GM21423 (cell line): ENCODE measurements at regions not wholly inside any gene's neighbourhood (a gene's known extent, or its start where the extent isn't known, plus 50 kb on each side); places are given as distances from the start of the nearest gene placed in this dataset.
"Not testable (repeated sequence)": the region's sequence is repeated elsewhere in the genome, so short reads cannot be mapped to it uniquely, and the experiment has no call there.

Source experiments
- ATAC-seq: cut with Tn5 transposase; IDR thresholded peaks from one replicate; pipeline ENCODE4 v1.9.1; 2021; ENCODE audit warnings: mild to moderate bottlenecking, moderate library complexity; ENCODE audit not compliant: unreplicated experiment

DNA sequence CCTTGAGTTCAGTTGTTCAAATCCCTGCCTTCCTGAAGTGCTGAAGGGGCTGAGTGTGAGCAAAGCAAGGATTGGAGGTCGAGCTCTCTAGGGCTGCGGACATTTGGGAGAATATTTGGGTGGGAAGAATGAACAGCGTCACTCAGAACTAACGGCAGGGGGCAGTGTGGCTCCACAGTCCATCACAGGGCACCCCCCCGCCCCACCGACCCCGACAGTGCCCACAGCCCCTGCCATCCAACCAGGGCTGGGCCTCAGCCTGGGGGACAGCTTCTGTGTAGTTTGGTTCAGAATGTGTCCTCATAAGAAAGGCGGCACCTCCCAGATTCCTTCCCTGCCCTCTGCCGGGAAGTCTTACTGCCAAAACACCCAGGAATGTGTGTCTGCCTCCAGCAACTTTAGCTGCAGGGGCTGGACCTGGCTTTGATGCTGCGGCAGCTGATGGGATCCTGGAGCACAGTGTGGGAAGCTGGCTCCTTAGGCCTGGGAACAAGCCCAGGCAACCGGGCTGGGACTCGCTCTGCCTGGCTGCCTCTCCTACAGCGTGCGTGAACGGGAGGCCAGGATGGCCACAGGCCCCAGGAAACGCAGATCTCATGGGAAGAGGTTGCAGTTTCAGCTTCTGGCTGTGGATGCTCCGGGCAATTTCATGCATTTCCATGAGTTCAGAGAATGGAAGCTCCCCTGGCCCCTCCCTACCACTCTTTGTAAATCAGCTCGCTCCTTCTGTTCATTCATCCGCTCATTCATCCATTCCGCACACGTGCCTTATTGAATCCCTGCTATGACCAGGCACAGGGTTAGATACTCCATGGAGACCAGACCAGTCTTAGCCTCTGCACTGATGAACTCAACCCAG is 104.9 kb upstream of the TMPRSS2 start:
- no peak for ATAC-seq

DNA sequence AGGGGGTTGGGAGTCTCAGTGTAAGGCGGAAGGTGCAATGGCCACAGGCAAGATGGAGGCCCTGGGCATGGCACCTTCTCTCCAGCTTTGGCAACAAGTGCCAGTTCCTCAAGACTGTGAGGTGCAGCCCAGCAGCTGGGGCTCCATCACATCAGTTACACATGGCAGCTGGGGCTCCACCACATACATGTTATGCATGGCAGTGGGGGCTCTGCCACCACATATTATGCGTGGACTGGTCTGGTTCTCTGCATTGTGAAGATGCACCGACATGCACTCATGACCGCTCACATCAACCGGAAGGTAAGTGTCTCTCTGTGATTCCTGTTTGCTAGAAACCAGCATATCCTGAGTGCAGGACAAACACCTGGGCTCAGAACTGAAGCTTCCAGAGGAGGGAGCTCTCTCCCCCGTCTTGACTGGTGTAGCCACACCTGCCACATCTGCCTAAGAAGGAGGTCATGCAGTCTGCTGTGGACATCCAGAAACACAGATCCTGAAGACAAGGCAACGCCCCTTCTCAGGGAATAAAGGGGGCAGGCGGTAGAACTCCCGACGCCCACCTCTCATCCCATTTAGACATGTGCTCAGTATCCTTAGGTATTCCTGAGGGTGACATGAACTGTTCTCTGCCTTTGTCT is 104.1 kb upstream of the TMPRSS2 start:
- ATAC-seq = no peak

- no peak for ATAC-seq
Measured at GRCh38 chr21:41611441-41611840, 103.5 kb upstream of the TMPRSS2 start.

DNA sequence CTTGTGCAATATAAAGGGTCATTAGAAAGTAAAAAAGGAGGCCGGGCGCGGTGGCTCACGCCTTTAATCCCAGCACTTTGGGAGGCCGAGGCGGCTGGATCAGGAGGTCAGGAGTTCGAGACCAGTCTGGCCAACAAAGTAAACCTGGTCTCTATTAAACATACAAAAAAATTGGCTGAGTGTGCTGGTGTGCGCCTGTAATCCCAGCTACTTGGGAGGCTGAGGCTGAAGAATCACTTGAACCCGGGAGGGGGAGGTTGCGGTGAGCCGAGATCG is 102.8 kb upstream of the TMPRSS2 start:
- ATAC-seq = not testable (repeated sequence)

DNA sequence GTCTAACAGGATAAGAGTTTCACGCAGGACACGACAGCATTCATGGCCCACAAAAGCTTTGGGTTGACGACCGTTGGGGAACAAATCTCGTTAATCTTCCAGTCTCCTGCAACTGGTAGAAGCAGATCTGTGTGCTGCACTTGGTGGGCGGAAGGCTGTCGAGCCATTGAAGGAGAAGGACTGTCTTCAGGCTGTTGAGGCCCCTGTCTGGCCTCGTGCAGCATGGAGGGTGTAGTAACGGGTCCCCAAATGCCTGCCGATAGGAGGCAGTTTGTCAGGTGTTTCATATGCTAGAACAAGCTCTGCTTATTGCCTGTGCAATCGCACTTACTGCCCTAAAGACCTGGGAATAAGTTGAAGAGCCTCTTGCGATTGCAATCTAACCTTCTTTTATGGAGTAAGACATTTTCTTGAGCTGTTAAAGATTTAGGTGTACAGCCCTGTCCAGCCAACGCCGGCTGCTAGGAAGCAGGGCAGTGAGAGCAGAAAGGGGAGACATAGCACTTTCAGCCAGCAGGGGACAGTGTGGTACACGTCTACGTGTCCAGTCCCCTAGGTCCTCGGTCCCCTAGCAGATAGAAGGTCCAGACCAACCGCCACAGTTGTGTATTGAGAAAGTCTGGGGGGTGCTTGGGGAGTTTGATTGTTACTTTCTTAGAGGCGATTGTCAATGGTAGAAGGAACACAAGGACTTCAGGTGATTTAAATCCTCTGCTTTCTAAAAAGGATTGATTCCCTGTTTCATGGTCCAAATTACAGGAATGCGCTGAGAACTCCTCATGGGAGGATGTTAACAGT is 102.3 kb upstream of the TMPRSS2 start:
- no peak for ATAC-seq

DNA sequence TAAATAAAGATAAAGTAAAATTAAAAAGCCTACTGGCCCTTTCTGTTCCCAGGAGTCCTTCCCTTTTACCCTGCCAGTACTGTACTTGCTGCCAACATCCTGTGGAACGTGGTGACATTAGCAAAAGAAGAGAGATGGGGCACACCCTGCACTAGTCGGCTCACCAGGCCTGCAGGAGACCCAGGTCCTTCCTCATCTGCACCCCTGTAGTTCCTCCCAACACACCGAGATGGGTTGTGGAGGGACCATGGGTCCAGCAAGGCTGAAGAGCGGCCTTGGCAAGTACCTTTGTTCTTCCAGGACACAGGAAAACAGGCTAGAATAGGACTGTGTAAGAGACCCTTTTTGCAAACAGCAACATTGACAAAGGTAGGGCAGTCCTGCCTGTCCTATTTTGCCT is 98.7 kb upstream of the TMPRSS2 start:
- no peak for ATAC-seq

- ATAC-seq = no peak
Measured at GRCh38 chr21:41605934-41606285, 98.0 kb upstream of the TMPRSS2 start.

- ATAC-seq = no peak
Measured at GRCh38 chr21:41605178-41605933, 97.4 kb upstream of the TMPRSS2 start.

DNA sequence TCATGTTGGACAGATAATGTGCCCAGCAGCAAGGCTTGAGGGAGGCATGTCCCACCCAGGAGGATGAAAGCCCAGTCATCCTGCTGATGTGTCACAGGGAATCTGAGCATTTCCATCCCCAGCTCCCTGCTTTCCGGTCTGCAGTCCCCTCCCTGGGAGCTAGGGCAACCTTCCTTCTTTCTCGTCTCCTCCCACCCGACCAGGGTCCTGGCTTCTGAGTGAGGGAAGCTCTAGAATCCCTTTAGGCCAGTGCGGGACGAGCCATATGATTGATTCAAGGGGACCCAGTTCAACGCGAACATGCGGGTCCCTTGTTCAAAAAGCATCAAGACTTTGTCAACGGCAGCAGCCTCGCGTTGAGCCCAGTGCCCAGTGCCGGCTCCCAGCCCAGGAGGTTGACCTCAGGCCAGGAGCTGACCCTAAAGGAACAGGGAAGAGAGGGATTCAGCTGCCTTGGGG is 96.7 kb upstream of the TMPRSS2 start:
- ATAC-seq = no peak

- ATAC-seq = no peak
Measured at GRCh38 chr21:41603476-41603875, 95.5 kb upstream of the TMPRSS2 start.

DNA sequence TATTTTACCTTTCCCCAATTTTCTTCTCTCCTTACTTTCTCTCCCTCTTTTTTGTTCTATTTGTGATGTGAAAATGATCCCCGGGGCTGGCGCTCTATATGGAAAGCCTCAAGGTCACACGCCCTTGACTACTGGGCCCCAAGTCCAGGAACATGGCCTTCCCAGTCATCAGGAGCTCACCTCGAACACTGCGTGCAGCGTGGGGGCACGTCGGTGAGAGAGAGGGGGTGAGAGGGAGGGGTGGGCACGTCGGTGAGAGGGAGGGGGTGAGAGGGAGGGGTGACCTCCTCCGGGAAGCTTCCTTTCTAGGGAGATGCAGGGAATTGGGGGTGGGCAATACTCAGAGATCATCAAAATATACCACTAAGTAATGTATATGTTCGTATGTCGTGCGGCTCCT is 94.6 kb upstream of the TMPRSS2 start:
- no peak for ATAC-seq

GRCh38 chr21:41601573-41602368 is 93.8 kb upstream of the TMPRSS2 start:
- ATAC-seq = no peak

- no peak for ATAC-seq
Measured at GRCh38 chr21:41600961-41601572, 93.1 kb upstream of the TMPRSS2 start.

GRCh38 chr21:41600556-41600955 is 92.6 kb upstream of the TMPRSS2 start:
- ATAC-seq = no peak

GRCh38 chr21:41600116-41600515 is 92.2 kb upstream of the TMPRSS2 start:
- no peak for ATAC-seq

GRCh38 chr21:41598561-41599431 is 90.8 kb upstream of the TMPRSS2 start:
- ATAC-seq = no peak

DNA sequence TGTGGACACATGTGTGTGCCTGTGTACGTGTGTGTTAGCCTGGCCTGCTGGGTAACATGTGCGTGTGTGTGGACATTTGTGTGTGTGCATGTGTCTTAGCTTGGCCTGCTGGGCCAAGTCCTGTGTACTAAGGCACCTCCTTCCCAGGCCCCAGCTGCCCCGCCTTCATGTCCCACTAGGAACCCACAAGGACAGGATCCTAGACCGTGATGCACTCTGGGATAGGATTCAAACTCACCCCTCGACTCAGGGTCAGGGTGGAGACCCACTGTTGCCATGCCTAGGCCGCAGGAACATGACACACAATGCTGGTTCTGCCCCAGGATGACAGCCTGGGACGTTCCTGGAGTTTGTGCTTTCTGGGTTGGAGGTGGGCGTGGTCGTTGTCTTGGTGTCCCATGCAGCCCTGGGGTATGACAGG is 89.9 kb upstream of the TMPRSS2 start:
- ATAC-seq = no peak

DNA sequence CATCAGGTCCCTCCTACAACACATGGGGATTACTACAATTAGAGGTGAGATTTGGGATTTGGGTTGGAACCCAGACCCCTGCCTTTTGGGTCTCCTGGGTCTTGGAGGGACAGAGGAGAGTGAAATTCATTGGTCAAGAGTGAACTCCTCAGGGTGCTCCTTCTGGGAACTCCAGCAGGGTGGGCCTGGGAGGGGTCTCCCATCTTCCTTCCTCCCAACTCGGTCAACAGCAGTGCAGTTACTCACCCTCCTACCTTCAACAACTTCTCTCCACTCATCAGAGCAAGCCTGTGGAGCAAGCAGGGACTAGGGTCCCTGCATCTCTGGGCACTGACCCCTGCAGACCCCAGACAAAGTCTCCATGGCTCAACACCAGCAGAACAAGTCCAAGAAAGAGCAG is 89.3 kb upstream of the TMPRSS2 start:
- no peak for ATAC-seq
